Mesothelial cell of epicardium (in vitro differentiated cells): ENCODE measurements at regions not wholly inside any gene's neighbourhood (a gene's known extent, or its start where the extent isn't known, plus 50 kb on each side); places are given as distances from the start of the nearest gene placed in this dataset.

Experiments used
- DNase-seq, 2 experiments: peaks; one replicate each; pipeline ENCODE4 v3.0.0; 2021; ENCODE audit warnings: low spot score in 2 of 2; ENCODE audit not compliant: unreplicated experiment in 2 of 2
- H3K27ac Mint-ChIP-seq: 2 replicates; pipeline ENCODE4 v1.8.0; 2021; ENCODE audit warnings: mixed read lengths
- H3K27me3 Mint-ChIP-seq: 2 replicates; pipeline ENCODE4 v1.8.0; 2021; ENCODE audit warnings: low read depth, mixed read lengths
- H3K36me3 Mint-ChIP-seq: 2 replicates; pipeline ENCODE4 v1.8.0; 2021; ENCODE audit warnings: mixed read lengths
- H3K4me1 Mint-ChIP-seq: 2 replicates; pipeline ENCODE4 v1.8.0; 2021; ENCODE audit warnings: mixed read lengths
- H3K4me3 Mint-ChIP-seq: 2 replicates; pipeline ENCODE4 v1.8.0; 2021; ENCODE audit warnings: mild to moderate bottlenecking, moderate library complexity, mixed read lengths
- H3K9me3 Mint-ChIP-seq: 2 replicates; pipeline ENCODE4 v1.8.0; 2021; ENCODE audit warnings: mixed read lengths
- CTCF ChIP-seq: fragments of 200-600 bp; sonication (generic); IDR thresholded peaks from one replicate; pipeline ENCODE4 v1.5.0; 2021; ENCODE audit warnings: antibody characterized with exemption; ENCODE audit not compliant: unreplicated experiment

GRCh38 chr9:20048437-20048836 is 259.6 kb upstream of the SLC24A2 start:
- no peaks in the 10 kb centered on the region for H3K4me1 Mint-ChIP-seq
- H3K4me3 Mint-ChIP-seq, result no peak overlapping the region
- H3K27me3 Mint-ChIP-seq, result no peaks in the 10 kb centered on the region
- no peak for DNase-seq
- H3K9me3 Mint-ChIP-seq, result no peaks in the 10 kb centered on the region
- no peak overlapping the region for H3K27ac Mint-ChIP-seq
- H3K36me3 Mint-ChIP-seq, result no peaks in the 10 kb centered on the region
- TF ChIP-seq CTCF, result no peak

GRCh38 chr9:20044686-20045085 is 255.8 kb upstream of the SLC24A2 start:
- Mint-ChIP-seq H3K27ac (no peak overlapping the region), H3K27me3 (peaks cover 2% of the 10 kb centered on the region), H3K4me3 (no peak overlapping the region), H3K4me1 (peaks cover 3% of the 10 kb centered on the region), H3K9me3 (no peaks in the 10 kb centered on the region), H3K36me3 (no peaks in the 10 kb centered on the region)
- TF ChIP-seq CTCF, result no peak
- DNase-seq, result no peak

GRCh38 chr9:20043461-20043860 is 254.6 kb upstream of the SLC24A2 start:
- Mint-ChIP-seq H3K9me3 (no peaks in the 10 kb centered on the region), H3K4me3 (no peak overlapping the region), H3K36me3 (no peaks in the 10 kb centered on the region), H3K4me1 (peaks cover 3% of the 10 kb centered on the region), H3K27ac (no peak overlapping the region), H3K27me3 (peaks cover 9% of the 10 kb centered on the region)
- no peak for DNase-seq
- TF ChIP-seq CTCF, result no peak

- Mint-ChIP-seq H3K27ac (no peak overlapping the region), H3K4me3 (no peak overlapping the region), H3K27me3 (peaks cover 9% of the 10 kb centered on the region), H3K9me3 (no peaks in the 10 kb centered on the region), H3K4me1 (peaks cover 3% of the 10 kb centered on the region), H3K36me3 (no peaks in the 10 kb centered on the region)
- TF ChIP-seq CTCF, result no peak
- no peak for DNase-seq
These were observed 254.2 kb upstream of the SLC24A2 start for GRCh38 chr9:20043035-20043434.

GRCh38 chr9:20042128-20042711 is 253.4 kb upstream of the SLC24A2 start:
- Mint-ChIP-seq H3K27ac (no peak overlapping the region), H3K4me3 (no peak overlapping the region), H3K27me3 (peaks cover 9% of the 10 kb centered on the region), H3K4me1 (peaks cover 3% of the 10 kb centered on the region), H3K36me3 (no peaks in the 10 kb centered on the region), H3K9me3 (no peaks in the 10 kb centered on the region)
- no peak for TF ChIP-seq CTCF
- DNase-seq, result no peak

- no peaks in the 10 kb centered on the region for H3K9me3 Mint-ChIP-seq
- H3K27ac Mint-ChIP-seq, result no peak overlapping the region
- H3K27me3 Mint-ChIP-seq, result peaks cover 9% of the 10 kb centered on the region
- no peak for DNase-seq
- no peak overlapping the region for H3K4me3 Mint-ChIP-seq
- TF ChIP-seq CTCF, result no peak
- H3K36me3 Mint-ChIP-seq, result no peaks in the 10 kb centered on the region
- H3K4me1 Mint-ChIP-seq, result peaks cover 3% of the 10 kb centered on the region
These were observed 252.9 kb upstream of the SLC24A2 start for GRCh38 chr9:20041697-20042081.
